Hematopoietic multipotent progenitor cell treated with erythropoietin and hydrocortisone succinate and interleukin-3 and kit ligand, for 4 days (in vitro differentiated cells): ENCODE measurements at regions not wholly inside any gene's neighbourhood (a gene's known extent, or its start where the extent isn't known, plus 50 kb on each side); places are given as distances from the start of the nearest gene placed in this dataset.

Experiments used
- DNase-seq: peaks from one replicate; pipeline ENCODE4 v3.0.0-alpha.2; 2015

GRCh38 chr17:45730192-45730591, 53.9 kb upstream of the CRHR1 start:
- DNase-seq = no peak

GRCh38 chr17:45731459-45731858, 52.7 kb upstream of the CRHR1 start:
- no peak for DNase-seq

GRCh38 chr17:45732926-45733505, 51.1 kb upstream of the CRHR1 start:
- no peak for DNase-seq

GRCh38 chr17:45733781-45734180, 50.3 kb upstream of the CRHR1 start:
- DNase-seq = no peak
